PC-3 (cell line): ENCODE measurements at regions not wholly inside any gene's neighbourhood (a gene's known extent, or its start where the extent isn't known, plus 50 kb on each side); places are given as distances from the start of the nearest gene placed in this dataset.

Experiments
- EZH2phosphoT487 ChIP-seq: fragments of 300-600 bp; sonication (generic); IDR thresholded peaks from 2 replicates; pipeline ENCODE4 v1.6.1; 2018; ENCODE audit warnings: mild to moderate bottlenecking, antibody characterized with exemption, low read length, borderline replicate concordance
- TF ChIP-seq, protein P1 (sequence below): fragments of 300-600 bp; sonication (generic); conservative IDR thresholded peaks from 2 replicates; pipeline ENCODE4 v1.5.1; 2017; ENCODE audit warnings: antibody characterized with exemption, low read depth, mild to moderate bottlenecking, low read length

DNA sequence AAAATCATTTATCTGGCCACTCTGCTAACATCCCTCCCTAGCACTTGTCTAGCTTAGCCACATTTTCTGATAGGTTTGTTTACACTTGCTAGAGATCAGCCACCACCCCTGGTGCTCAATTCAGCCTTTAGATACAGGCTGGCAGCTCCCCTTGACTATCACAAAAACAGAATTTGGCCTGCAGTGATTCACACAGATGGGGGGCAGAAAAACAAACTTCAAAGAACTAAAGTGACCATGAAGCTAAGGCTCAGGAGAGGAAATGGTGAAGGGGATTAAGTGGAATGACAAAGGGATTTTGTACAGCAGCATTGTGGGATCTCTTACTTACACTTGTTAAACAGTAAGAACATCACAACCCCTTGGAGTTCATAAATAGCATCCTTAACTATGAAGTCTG lies 1718.0 kb upstream of the PCDH7 start:
- TF ChIP-seq, protein P1, sequence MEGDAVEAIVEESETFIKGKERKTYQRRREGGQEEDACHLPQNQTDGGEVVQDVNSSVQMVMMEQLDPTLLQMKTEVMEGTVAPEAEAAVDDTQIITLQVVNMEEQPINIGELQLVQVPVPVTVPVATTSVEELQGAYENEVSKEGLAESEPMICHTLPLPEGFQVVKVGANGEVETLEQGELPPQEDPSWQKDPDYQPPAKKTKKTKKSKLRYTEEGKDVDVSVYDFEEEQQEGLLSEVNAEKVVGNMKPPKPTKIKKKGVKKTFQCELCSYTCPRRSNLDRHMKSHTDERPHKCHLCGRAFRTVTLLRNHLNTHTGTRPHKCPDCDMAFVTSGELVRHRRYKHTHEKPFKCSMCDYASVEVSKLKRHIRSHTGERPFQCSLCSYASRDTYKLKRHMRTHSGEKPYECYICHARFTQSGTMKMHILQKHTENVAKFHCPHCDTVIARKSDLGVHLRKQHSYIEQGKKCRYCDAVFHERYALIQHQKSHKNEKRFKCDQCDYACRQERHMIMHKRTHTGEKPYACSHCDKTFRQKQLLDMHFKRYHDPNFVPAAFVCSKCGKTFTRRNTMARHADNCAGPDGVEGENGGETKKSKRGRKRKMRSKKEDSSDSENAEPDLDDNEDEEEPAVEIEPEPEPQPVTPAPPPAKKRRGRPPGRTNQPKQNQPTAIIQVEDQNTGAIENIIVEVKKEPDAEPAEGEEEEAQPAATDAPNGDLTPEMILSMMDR = no peak
- no peak for TF ChIP-seq EZH2phosphoT487
